ENCODE measurements at regions not wholly inside any gene's neighbourhood (a gene's known extent, or its start where the extent isn't known, plus 50 kb on each side); places are given as distances from the start of the nearest gene placed in this dataset.

DNA sequence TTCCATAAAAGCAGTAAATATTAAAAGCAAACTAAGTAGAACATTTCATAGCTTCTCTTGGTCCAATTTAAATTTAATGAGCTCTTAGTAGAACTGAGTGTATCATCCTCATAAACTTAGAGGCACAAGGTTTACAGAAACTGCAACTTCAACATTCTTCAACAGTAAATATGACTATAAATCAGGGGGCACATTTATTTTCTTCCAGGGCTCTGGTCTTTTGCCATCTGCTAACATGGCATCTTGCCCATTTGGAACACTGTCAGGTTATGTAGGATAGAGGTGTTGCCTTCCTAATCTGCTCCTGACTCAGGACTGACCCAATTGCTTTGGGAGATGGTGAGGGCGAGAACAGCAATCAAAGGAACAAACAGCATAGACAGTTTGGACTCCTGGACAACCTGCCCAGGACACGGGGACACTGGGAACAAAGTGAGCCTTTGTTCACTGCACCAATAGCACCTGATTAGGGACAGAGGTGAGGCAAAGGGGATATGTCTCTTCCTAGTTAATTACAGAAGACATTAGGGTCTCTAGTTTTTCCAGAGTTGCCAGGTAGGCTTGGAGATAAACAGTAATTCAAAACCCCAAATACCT lies 610.2 kb upstream of the ROBO2 start:
- FAIRE-seq: no peak
- no peak for TF ChIP-seq CTCF (IDR thresholded peaks at IDR 0.05; ENCODE audit: insufficient read depth, missing control alignments)
- DNase-seq (ENCODE audit: insufficient read length, low spot score): no peak

DNA sequence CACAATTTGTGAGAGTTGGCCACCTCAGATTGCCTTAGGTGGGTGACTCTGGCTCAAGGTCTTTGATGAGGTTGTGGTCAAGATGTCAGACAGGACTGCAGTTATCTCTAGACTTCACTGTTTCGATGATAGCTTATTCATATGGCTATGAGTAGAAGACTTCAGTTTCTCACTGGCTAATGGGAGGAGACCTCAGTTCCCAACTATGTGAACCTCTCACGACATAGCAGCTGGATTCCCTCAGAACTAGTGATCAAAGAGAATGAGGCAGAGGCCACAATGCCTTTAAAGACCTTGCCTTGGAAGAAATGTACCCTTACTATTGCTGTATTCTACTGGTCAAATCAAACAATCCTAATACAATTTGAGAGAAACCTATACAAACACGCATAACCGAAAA lies 607.5 kb upstream of the ROBO2 start:
- TF ChIP-seq CTCF (IDR thresholded peaks at IDR 0.05; ENCODE audit: insufficient read depth, missing control alignments): no peak
- DNase-seq (ENCODE audit: insufficient read length, low spot score) (no peak), FAIRE-seq (no peak)

- no peak for FAIRE-seq
These were observed 603.0 kb upstream of the ROBO2 start for GRCh38 chr3:76436894-76437293.

DNA sequence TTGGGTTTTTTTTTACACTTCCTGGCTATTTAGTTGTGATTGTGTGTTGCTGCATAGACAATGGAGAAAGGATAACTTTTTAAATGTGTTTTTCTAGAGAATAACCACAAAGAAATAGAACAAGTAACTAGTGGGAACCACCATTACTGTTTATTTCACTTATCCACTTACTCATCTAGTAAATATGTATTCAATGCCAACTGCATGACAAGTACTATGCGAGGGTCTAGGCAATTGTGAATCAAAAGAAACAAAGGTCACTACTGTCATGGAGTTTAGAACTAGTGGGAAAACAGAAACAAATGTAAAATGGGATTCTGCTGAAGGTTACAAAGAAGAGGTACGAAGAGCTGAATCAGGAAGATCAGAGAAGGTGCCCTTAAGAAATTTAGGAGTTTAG lies 600.9 kb upstream of the ROBO2 start:
- FAIRE-seq: no peak
- no peak for TF ChIP-seq CTCF (IDR thresholded peaks at IDR 0.05; ENCODE audit: insufficient read depth, missing control alignments)
- no peak for DNase-seq (ENCODE audit: insufficient read length, low spot score)

More at GRCh38 chr3:76436894-76437293, 603.0 kb upstream of the ROBO2 start:
- DNase-seq (ENCODE audit: insufficient read length, low spot score): no peak
- no peak for TF ChIP-seq CTCF (IDR thresholded peaks at IDR 0.05; ENCODE audit: insufficient read depth, missing control alignments)

DNA sequence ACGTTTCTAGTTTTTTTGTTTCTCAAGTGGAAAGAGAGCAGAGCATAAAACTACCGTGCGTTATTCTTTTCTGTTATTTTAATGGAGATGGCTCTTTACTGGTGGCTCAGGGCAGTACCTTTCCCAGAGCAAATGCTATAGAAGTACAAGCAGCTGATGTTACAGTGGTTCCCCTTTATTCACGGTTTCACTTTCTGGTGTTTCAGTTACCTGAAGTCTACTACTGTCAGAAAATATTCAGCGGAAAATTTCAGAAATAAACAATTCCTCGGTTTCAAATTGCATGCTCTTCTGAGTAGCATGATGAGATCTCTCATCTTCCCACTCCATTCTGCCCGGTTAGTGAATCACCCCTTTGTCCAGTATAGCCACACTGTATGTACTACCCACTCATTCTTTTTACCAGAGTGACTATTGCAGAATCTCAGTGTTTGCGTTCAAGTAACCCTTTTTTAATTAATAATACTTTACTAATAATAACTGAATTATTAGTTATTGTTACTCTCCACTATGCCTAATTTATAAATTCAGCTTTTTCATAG lies 597.5 kb upstream of the ROBO2 start:
- no peak for FAIRE-seq
- DNase-seq (ENCODE audit: insufficient read length, low spot score): no peak
- no peak for TF ChIP-seq CTCF (IDR thresholded peaks at IDR 0.05; ENCODE audit: insufficient read depth, missing control alignments)

DNA sequence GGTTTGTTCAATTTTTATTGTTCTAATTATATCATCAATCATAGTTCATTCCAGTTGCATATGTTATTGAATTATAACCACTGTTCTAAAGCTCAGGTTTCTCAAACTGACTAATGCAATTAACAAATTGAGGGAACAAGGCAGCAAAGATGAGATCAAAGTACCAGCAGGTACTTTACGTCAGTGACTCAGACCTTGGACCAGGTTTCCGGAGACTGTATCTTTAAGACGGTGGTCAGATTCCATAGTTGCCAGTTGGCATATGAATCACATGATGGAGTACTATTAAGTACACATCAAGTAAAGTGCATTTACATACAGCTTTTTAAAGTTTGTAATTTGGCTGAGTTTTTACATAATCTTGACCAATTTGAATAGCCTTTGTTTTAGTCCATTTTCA lies 583.6 kb upstream of the ROBO2 start:
- no peak for TF ChIP-seq CTCF (IDR thresholded peaks at IDR 0.05; ENCODE audit: insufficient read depth, missing control alignments)
- DNase-seq (ENCODE audit: insufficient read length, low spot score) (no peak), FAIRE-seq (no peak)

DNA sequence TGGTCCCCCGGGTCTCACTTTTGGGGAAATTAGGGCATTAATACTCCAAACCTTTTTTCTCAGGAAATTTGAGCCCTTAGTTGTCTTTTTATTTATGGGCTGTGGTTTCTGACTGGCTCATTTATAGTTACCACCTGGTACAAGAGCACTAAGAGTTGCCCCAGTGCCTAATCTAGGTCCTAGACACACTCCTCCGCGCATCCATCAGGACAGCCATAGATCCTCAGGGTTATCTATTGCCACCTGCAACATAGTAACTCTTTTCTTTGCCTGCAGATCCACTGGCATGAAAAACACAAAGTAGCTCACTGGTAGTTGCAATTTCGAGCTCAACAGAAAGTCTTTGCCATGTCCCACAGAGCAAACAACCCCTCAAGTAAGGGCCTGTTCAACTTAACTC lies 576.4 kb upstream of the ROBO2 start:
- FAIRE-seq (no peak), DNase-seq (ENCODE audit: insufficient read length, low spot score) (no peak)
- no peak for TF ChIP-seq CTCF (IDR thresholded peaks at IDR 0.05; ENCODE audit: insufficient read depth, missing control alignments)

All from D721Med (cell line).